HEK293T (cell line): ENCODE measurements at regions not wholly inside any gene's neighbourhood (a gene's known extent, or its start where the extent isn't known, plus 50 kb on each side); places are given as distances from the start of the nearest gene placed in this dataset.

Experiments used
- BHLHE40 ChIP-seq: fragments of 450-650 bp; IDR thresholded peaks from 2 replicates; pipeline ENCODE4 v1.6.1; 2016; ENCODE audit warnings: mild to moderate bottlenecking, moderate library complexity, borderline replicate concordance
- ELF4 ChIP-seq: fragments of 450-650 bp; IDR thresholded peaks from 2 replicates; pipeline ENCODE4 v1.6.1; 2017; ENCODE audit warnings: antibody characterized with exemption
- HDGF ChIP-seq: fragments of 450-650 bp; IDR thresholded peaks from 2 replicates; pipeline ENCODE4 v1.6.1; 2017; ENCODE audit warnings: antibody characterized with exemption, borderline replicate concordance
- LEF1 ChIP-seq: fragments of 450-650 bp; IDR thresholded peaks from 2 replicates; pipeline ENCODE4 v1.6.1; 2017; ENCODE audit warnings: mild to moderate bottlenecking, borderline replicate concordance
- PKNOX1 ChIP-seq: fragments of 450-650 bp; IDR thresholded peaks from 2 replicates; pipeline ENCODE4 v1.6.1; 2016
- SP1 ChIP-seq: fragments of 450-650 bp; IDR thresholded peaks from 2 replicates; pipeline ENCODE4 v1.6.1; 2017
- SUZ12 ChIP-seq: fragments of 450-650 bp; IDR thresholded peaks from 2 replicates; pipeline ENCODE4 v1.6.1; 2016; ENCODE audit warnings: mild to moderate bottlenecking

GRCh38 chr3:6737630-6738029 is 123.3 kb upstream of the GRM7 start:
- TF ChIP-seq HDGF (no peak), ELF4 (no peak), SP1 (no peak), LEF1 (no peak), PKNOX1 (no peak), SUZ12 (no peak), BHLHE40 (no peak)
